ENCODE measurements at regions not wholly inside any gene's neighbourhood (a gene's known extent, or its start where the extent isn't known, plus 50 kb on each side); places are given as distances from the start of the nearest gene placed in this dataset.

- no peak for DNase-seq
Observed at GRCh38 chr6:26149240-26149639, 62.0 kb downstream of the HFE start.

DNA sequence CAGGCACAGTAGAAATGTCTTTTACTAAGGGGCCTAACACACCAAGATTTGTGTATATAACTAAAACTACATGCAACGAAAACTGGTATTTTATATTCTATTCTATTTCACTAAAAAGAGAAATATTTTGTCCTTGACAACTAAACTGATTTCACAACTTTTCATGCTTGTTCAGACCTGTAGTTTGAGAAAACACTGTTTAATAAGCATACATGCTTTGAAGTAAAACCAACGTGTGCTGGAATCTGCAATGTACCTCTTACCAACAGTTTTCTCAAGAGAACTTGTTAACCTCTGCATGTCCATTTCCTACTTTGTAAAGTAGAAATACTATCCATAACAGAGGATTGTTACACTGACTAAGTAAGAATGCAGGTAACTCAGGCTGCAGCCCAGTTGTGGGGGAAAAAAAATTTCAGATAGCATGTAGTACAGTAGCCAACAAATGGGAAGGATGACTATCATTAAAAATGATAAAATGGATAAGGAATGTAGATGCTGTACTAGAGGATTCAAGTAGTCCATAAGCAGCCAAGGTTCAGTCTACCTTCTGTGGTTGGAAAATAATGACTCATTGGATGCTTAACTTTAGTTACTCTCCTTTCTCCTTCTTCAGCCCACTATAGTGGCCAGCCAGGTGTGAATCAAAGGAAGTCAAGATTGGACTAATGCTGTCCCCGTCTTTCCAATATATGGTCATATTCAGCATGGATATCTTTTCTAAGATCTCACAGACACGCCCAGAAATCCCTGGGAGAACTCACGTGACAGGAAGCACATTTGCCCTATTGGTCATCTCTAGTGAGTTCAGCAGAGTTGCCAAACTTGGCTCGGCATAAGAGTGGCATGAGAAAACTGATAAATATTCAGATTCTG, 65.2 kb downstream of the HFE start:
- DNase-seq = no peak

DNA sequence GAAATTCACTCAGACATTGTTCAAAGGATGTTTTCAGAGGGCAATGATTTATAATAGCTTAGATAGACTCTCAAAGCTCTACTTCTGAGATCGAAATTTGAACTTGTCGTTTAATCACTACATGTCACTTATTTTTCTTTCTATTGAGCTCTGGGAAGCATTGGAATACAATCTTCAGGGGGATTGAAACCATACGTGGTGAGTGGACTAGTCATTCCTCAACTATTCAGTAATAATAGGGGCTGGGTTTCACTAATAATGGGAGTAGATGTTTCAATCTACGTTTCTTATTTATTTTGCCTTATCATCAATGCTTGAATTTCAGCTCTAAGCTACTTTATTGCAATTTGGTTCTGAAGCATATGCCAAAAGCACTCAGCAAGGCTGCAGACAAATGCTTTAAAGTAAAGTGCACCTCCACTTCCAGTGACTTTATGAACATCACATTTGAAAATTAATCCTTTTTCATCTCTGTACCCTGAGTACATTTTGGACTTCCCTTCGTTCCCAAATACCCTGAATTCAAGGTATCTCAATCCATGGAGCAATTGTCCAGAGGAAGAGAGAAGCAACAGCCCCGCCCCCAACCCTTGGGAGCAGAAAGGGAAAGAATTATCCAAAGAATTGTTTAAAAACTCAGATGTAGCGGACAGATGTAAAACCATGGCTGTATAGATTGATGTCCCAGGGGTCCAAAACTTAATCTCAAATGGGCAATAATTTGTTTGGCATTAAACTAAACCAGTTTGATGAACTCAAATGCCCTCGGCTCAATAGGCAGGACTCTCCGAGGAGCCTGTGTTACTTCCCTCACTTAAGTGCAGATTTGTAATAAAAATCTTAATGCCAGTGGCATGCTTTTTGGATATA, 68.1 kb downstream of the HFE start:
- no peak for DNase-seq

GRCh38 chr6:26156105-26156849, 69.0 kb downstream of the HFE start:
- peak; percentile 96 for DNase-seq

GRCh38 chr6:26156850-26157250, 69.6 kb downstream of the HFE start:
- peak; percentile 87 for DNase-seq

DNA sequence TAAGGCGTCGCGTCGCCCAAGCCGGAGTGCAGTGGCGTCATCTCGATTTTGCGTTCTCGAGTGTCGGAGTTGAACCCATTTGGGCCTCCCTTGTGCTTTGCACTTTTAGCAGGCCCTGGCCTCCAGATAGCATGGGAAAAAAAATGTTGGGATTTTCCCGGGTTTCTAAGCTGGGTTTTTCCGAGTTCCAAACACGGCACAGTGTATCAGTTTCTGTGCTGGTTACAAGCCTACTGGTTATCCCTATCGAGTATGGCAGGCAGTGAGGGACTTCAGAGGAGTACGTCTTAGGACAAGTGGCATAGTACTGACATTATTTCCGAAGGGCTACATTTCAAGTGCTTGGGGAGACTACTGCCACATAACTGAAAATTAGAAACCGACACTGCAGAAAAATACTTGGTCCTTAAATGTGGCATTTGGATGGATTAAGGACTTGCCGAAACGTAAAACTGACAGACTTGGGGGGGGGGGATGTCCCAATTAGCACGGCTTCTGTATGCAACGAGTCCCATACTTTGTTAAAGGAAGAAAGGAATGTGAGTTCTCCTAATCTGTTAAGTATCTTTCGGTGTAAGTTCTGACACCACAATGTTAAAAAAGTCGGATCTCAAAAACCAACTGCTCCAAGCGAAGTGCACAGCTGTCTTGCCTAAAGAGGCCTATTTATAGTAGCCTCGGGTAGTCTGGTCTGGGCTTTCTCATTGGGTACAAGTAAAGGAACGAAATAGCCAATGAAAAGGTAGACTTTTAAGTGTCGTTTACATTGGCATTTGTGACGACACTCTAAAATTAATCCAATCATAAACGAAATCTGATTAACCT, 70.2 kb downstream of the HFE start:
- DNase-seq = peak; percentile 77

DNA sequence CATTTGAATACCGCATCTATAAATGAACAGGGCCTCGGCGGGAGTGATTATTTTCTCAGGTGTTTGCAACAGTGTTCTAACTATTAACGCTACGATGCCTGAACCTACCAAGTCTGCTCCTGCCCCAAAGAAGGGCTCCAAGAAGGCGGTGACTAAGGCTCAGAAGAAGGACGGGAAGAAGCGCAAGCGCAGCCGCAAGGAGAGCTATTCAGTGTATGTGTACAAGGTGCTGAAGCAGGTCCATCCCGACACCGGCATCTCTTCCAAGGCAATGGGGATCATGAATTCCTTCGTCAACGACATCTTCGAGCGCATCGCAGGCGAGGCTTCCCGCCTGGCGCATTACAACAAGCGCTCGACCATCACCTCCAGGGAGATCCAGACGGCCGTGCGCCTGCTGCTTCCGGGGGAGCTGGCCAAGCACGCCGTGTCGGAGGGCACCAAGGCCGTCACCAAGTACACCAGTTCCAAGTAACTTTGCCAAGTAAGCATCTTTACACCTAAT, 70.9 kb downstream of the HFE start:
- DNase-seq = peak; percentile 93

- peak; percentile 74 for DNase-seq
Observed at GRCh38 chr6:26158581-26159356, 71.5 kb downstream of the HFE start.

GRCh38 chr6:26159357-26160273, 72.4 kb downstream of the HFE start:
- DNase-seq = no peak

GRCh38 chr6:26161322-26161721, 74.1 kb downstream of the HFE start:
- DNase-seq = no peak

DNA sequence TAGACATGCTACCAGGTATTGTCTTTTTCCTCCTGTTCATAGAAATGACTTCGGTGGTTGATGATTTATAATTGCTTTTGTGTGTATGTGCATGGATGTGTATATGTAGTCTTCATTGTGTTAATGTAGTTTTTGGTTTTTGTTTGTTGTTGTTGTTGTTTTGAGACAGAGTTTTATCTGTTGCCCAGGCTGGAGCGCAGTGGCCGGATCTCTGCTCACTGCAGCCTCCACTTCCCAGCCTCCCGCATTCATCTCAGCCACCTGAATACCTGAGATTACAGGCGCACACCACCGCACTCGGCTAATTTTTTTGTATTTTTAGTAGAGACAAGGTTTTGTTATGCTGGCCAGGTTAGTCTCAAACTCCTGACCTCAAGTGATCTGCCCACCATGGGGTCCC, 75.2 kb downstream of the HFE start:
- DNase-seq = no peak

- DNase-seq = no peak
Observed at GRCh38 chr6:26163427-26164119, 76.3 kb downstream of the HFE start.

DNA sequence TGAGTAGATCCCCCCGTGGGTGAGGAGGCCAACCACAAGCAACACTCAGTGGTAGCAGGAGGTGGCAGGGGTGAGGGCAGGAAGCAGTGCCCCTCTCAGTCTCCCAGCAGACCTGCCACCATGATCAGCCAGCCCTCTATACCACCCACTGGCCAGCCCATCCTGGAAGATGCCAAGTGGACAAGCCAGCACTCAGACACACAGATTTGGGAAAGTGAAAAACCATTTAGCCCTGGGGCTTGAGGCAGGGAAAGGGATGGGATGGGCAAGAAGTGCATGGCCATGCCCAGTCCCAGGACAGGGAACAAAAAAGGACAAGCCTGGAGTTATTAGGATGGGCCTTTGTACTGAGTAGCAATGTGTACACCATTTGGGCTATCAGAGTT, 76.9 kb downstream of the HFE start:
- no peak for DNase-seq

DNA sequence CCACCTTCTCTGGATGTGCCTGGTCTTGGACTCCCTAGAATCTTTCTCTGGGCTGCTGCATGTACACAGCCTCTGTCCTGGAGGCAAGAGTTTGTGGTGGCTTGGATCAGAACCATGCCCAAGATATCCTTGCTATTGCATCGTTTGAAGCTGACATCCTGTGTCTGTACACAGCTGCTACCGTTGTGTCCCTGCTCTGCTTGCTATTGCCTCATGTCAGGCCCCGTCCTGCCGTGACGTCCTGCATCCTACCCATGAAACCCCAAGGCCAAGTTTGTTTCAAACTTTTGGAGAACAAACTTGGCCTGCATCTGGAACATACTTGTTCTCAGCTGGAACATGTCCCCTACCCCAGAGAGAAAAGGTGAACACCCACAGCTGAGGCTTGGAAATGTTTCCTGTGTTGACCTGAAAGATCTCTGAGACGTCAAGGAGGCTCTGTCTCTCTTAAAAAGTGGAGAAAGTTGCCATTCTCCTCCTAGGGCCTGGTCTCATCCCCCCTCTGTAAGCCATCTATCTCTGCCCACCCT, 78.1 kb downstream of the HFE start:
- DNase-seq = no peak

DNA sequence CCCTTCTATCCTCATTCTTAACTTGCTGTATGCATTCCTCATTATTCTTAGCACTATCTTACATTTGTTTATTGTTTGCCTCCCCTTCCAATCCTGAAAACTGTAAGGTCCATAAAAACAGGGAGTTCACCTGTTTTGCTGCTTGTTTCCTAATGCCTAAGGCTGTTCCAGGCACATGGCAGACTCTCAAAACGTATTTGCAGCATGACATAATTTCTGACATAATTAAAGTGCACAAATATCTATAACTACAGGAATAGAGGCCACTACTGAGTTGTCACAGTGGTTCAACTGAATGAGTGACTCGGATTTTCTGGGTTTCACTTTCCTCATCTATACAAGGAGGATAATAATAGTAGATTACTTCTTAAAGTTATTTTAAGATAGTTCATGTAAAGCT, 83.0 kb downstream of the HFE start:
- no peak for DNase-seq

GRCh38 chr6:26170951-26171841, 84.0 kb downstream of the HFE start:
- no peak for DNase-seq

GRCh38 chr6:26172608-26172968, 85.4 kb downstream of the HFE start:
- DNase-seq = no peak

- DNase-seq = no peak
Observed at GRCh38 chr6:26173836-26174145, 86.6 kb downstream of the HFE start.

GRCh38 chr6:26175033-26175427, 87.8 kb downstream of the HFE start:
- DNase-seq = no peak

Data from activated CD8-positive, alpha-beta memory T cell treated with anti-CD3 and anti-CD28 coated beads for 24 hours (primary cell).